RWPE1 (cell line): ENCODE measurements at regions not wholly inside any gene's neighbourhood (a gene's known extent, or its start where the extent isn't known, plus 50 kb on each side); places are given as distances from the start of the nearest gene placed in this dataset.

Experiments used
- CTCF ChIA-PET: fragments of 350-600 bp; sonication (Branson Sonifier 250); formaldehyde crosslinking; extraction: SDS; loops from one replicate; lab custom pipeline; 2021; lab: Yijun Ruan, JAX
- POLR2A ChIA-PET: fragments of 400-600 bp; formaldehyde crosslinking; extraction: SDS; loops from one replicate; lab custom pipeline; 2020; ENCODE audit warnings: antibody characterized with exemption; ENCODE audit not compliant: low non-redundant PET; lab: Yijun Ruan, JAX
- DNase-seq: peaks from one replicate; pipeline ENCODE4 v3.0.0; 2012; ENCODE audit warnings: low spot score
- H3K27ac ChIP-seq: fragments of 450-650 bp; 2 replicates; pipeline ENCODE4 v1.5.1; 2017
- TF ChIP-seq, protein P1 (sequence below): fragments of 450-650 bp; conservative IDR thresholded peaks from 2 replicates; pipeline ENCODE4 v1.5.1; 2017; ENCODE audit warnings: low read depth, mild to moderate bottlenecking

DNA sequence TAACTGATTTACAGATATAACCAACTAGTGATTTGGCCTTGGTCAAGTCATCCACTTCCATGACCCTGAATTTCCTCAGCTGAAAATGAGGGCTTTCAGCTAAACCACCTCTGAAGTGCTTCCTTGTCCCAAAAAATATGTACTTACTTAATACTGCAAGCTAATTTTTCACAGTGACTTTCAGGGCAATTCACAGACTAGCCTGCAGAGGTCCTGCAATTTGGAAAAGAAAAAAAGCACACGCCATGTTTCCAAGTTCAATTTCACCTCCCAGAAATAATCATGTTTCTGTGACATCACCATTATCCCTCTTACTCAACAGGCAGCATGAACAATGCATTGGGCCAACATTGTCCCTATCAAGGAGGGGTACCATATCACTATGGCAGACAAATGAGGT, 218.2 kb downstream of the SHOX2 start:
- ChIA-PET POLR2A (no interaction called here), CTCF (interaction anchor here (0.6 kb wide), 1 partner anchor 867 kb away, joined by 4 read pairs; no protein-coding TSS in a partner anchor)
- H3K27ac ChIP-seq: no peak overlapping the region
- TF ChIP-seq, protein P1, sequence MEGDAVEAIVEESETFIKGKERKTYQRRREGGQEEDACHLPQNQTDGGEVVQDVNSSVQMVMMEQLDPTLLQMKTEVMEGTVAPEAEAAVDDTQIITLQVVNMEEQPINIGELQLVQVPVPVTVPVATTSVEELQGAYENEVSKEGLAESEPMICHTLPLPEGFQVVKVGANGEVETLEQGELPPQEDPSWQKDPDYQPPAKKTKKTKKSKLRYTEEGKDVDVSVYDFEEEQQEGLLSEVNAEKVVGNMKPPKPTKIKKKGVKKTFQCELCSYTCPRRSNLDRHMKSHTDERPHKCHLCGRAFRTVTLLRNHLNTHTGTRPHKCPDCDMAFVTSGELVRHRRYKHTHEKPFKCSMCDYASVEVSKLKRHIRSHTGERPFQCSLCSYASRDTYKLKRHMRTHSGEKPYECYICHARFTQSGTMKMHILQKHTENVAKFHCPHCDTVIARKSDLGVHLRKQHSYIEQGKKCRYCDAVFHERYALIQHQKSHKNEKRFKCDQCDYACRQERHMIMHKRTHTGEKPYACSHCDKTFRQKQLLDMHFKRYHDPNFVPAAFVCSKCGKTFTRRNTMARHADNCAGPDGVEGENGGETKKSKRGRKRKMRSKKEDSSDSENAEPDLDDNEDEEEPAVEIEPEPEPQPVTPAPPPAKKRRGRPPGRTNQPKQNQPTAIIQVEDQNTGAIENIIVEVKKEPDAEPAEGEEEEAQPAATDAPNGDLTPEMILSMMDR: no peak
- no peak for DNase-seq

DNA sequence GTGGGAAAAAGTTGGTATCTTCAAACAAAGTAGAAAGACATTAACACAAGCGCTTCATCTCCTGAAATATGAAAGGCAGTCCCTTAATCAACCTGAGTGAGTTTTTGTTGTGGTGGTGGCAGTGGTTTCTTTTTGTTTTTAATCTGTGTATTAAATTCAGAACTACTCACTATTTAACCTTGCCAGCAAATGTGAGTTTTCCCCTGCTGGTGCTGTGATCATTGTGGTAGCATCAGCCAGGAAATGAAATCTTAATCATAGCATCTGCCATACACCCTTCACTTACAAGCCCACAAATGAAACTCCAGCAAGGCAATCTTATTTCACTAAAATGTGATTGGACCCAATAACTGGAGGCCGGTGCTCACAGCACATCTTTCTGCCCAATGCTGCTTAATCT, 229.7 kb downstream of the SHOX2 start:
- ChIA-PET POLR2A (no interaction called here), CTCF (no interaction called here)
- TF ChIP-seq, protein P1: no peak
- DNase-seq: no peak
- no peak overlapping the region for H3K27ac ChIP-seq

DNA sequence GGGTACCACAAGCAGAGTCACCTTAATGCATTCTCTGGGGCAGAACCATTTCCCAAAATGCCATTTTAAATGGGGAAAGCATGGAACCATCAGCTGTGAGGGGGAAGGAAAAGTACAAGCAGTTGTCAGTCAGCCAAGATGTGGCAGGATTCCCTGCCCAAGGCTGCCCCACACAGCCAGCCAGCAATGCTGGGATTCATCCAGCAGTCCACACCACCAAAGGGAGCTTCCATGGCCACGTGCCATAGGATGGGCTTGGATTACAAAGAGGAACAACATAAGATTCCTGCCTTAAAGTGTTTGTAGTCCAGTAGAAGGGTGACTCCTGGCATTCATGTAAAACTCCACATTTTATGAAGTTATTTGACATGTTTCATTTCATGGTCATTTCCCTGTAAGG, 233.3 kb downstream of the SHOX2 start:
- ChIA-PET CTCF (interaction anchor here (0.6 kb wide), 2 partner anchors 46 to 1184 kb away, joined by 3 read pairs; no protein-coding TSS in a partner anchor), POLR2A (no interaction called here)
- no peak overlapping the region for H3K27ac ChIP-seq
- DNase-seq: no peak
- TF ChIP-seq, protein P1: no peak

DNA sequence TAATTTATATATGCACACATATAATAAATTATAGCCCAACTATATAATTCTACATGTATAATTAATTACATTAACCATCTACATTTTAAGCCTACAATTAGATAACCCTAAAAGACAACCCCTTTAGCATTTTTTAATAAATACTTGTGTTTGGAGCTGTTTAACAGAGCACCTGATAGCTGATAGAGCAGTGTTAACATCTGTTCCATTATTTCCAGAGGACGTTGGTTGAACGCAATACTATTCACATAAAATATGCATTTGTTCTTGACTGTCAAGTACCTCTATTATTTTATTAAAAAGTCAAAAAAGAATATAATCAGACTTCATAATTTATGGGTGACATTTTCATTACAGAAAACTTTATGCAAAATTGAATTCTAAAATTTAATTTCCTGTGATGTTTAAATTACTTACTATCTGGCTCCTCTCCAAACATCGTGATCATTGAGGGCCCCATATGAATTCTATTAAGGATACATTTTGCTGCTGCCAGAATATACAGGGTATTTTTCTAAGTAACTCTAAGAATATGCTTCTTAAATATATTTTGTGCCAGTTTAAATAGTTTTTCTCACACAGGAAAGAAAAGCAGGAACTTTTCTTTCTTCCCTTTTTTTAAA, 234.3 kb downstream of the SHOX2 start:
- no peak for DNase-seq
- ChIA-PET POLR2A (no interaction called here), CTCF (no interaction called here)
- TF ChIP-seq, protein P1: no peak
- no peak overlapping the region for H3K27ac ChIP-seq

DNA sequence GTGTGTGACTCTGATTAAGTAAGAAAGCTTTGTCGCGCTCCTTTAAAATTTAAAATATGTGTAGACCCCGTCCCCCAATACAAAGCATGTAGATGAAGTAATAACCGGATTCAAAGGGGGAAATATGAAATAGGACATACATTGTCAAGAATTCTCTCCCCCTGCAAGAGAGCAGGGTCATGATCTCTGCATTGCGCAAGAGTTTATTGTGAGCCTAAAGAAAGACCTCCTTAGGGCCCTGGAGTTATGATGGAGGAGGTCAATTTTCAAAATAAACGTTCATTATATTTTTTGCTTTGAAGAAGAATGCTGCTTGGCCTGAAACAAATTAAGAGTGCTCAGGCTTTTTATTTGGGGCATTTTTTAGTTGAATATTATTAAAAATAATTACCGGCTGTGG, 235.0 kb downstream of the SHOX2 start:
- no peak for DNase-seq
- CTCF ChIA-PET: no interaction called here
- POLR2A ChIA-PET: no interaction called here
- TF ChIP-seq, protein P1: no peak
- H3K27ac ChIP-seq: no peak overlapping the region

DNA sequence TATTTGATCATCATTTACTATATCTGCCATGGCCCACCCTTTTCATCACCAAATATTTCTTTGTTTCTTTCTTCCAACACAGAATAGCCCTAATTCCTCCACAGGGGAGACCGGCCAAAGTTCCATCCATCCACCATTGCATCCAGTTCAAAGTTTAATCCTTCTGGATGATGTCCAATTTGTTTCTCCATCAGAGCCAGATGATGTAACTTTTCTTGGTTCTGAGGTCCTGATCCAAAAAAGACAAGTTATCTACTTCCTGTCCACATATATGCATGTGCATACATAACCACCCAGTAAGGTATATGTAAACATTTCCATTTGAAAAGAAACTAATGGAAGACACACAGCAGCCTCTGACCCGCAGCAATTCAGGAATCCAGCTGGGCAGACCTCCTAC, 237.3 kb downstream of the SHOX2 start:
- POLR2A ChIA-PET: no interaction called here
- H3K27ac ChIP-seq: no peak overlapping the region
- CTCF ChIA-PET: no interaction called here
- no peak for DNase-seq
- TF ChIP-seq, protein P1: no peak
